ENCODE measurements at regions not wholly inside any gene's neighbourhood (a gene's known extent, or its start where the extent isn't known, plus 50 kb on each side); places are given as distances from the start of the nearest gene placed in this dataset.
"Not testable (repeated sequence)": the region's sequence is repeated elsewhere in the genome, so short reads cannot be mapped to it uniquely, and the experiment has no call there.

- no peak for DNase-seq (ENCODE audit: low spot score)
- Histone ChIP-seq H3K4me3 (no peak overlapping the region), H3K27ac (no peak overlapping the region)
- TF ChIP-seq, protein P1, sequence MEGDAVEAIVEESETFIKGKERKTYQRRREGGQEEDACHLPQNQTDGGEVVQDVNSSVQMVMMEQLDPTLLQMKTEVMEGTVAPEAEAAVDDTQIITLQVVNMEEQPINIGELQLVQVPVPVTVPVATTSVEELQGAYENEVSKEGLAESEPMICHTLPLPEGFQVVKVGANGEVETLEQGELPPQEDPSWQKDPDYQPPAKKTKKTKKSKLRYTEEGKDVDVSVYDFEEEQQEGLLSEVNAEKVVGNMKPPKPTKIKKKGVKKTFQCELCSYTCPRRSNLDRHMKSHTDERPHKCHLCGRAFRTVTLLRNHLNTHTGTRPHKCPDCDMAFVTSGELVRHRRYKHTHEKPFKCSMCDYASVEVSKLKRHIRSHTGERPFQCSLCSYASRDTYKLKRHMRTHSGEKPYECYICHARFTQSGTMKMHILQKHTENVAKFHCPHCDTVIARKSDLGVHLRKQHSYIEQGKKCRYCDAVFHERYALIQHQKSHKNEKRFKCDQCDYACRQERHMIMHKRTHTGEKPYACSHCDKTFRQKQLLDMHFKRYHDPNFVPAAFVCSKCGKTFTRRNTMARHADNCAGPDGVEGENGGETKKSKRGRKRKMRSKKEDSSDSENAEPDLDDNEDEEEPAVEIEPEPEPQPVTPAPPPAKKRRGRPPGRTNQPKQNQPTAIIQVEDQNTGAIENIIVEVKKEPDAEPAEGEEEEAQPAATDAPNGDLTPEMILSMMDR (IDR thresholded peaks at IDR 0.05): no peak
Observed at GRCh38 chr1:5731110-5731423, 261.2 kb downstream of the NPHP4 start.

DNA sequence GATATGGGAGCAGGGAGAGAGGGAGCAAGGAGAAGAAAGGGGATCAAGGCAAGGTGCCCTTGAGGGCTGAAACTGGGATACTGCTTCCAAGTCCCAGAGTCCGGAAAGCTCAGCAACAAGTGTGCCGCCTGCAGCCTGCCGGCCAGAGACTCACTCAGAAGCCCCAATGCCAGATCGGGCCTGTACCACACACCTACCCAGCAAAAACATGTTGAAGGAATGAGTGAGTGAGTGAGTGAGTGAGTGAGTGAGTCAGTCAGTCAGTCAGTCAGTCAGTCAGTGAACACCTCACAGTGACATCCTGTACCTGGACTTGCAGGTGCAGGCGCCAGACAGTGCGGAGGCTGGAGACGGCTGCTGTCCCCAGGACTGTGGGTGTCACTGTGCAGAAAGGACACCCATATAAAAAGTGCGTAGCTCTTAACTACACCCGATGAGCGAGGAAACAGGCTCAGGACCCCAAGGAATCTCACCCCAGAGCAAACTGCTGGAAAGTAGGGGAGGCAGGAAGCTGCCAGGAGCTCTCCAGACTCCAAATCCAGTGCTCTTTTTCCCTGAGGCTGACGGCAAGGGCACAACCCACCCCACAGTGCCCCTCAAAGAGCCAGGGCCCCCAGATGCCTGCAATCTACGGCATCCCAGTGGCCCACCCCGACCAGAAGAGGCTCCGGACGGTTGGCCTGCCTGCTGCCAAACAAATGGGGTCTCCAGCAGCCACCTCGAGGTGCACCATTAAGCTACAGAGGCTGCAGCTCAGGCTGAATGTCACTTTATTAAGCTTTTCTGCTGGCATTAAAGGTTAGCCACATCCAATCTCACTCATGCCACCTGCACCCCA is 261.7 kb downstream of the NPHP4 start:
- no peak overlapping the region for H3K27ac ChIP-seq
- no peak for DNase-seq (ENCODE audit: low spot score)
- no peak overlapping the region for H3K4me3 ChIP-seq
- TF ChIP-seq, protein P1 (IDR thresholded peaks at IDR 0.05): no peak

DNA sequence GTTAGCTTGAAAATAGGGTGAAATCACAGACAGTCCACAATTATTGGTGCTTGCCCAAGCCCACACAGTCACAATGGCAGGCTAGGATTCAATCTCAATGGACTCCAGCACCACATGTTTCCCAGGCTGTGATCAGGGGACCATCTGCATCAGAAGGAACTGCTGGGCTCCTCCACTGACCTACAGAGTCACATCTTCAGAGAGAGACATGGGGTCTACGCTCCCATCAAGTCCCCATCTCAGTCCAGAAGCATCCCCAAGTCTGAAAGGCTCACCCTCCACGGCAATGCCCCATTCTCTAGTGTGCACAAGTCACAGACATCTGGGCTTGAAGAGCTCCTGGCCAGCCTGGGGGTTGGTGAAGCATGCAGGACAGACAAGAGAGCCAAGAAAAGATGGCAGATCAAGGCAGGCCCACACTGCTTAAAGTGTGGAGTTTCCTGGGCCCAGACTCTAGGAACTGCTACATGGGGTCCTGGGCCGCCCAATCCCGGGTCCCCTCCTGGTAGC is 262.5 kb downstream of the NPHP4 start:
- TF ChIP-seq, protein P1 (IDR thresholded peaks at IDR 0.05): no peak
- Histone ChIP-seq H3K4me3 (no peak overlapping the region), H3K27ac (no peak overlapping the region)
- no peak for DNase-seq (ENCODE audit: low spot score)

DNA sequence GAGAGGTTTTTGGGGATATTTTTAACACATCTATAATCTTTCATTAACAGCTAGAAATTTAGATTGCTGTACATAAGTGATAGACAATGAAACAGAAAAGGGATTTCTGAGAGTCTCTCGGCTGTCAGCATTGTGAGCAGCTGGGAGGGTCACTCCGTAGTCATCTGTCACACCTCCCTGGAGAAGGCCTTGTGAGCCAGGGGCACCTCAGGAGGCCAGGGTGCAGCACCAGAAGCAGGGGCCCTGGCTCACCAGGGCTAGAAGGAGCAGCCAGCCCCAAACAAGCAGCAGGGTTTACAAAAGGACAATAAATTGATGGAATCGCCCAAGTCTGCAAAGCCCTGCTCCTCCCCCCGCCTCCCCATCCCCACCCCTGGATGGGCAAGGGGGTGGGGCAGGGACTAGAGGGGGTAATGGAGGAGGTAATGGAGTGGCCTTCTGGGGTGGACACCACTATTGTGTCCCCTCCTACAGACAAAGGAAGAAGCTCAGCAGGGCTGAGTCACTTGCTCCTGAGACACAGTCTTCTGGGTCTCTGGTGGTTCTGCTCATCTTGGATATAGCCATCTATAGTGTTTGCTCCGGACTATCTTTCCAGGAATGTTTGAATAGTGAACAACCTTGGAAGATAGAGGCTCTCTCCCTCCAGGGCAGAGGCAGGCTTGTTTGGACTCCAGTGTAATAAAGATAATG is 263.4 kb downstream of the NPHP4 start:
- DNase-seq (ENCODE audit: low spot score): no peak
- H3K4me3 ChIP-seq: no peak overlapping the region
- TF ChIP-seq, protein P1 (IDR thresholded peaks at IDR 0.05): no peak
- H3K27ac ChIP-seq: no peak overlapping the region

DNA sequence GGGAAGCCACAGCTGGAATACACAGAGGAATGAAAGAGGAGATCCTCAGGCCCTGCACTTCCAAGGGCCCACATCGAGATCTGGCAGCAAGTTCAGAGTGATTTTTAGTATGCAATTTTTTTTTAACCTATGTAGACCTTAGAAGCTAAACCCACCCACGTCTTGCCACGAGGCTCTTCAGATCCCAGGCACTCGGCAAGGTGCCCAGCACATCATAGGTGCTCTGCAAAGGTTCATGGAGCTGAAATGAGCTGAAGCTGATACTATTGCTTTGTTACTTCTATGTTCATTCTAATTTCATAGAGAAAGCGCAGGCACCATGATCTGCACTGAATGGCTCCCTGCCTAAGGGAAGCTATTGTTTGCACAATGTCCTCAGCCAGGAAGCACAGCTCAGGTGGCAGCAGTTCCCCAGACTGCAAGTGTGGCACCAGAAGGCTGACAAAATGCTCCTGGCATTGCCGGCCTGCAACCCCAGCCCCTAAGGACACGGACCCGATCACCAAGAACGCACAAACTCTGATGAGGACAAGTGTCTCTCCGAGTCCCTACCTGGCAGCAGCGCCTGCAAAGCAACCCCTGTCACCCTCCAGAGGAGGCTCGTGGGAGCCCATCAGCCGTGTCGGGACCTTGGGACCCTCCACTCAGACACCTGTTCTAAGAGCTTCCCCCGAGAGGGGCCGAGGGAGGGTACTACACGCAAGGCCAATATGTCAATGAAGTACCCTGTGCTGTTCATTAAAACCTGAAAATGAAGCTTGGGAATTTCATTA is 264.2 kb downstream of the NPHP4 start:
- H3K27ac ChIP-seq: no peak overlapping the region
- TF ChIP-seq, protein P1 (IDR thresholded peaks at IDR 0.05): no peak
- DNase-seq (ENCODE audit: low spot score): no peak
- H3K4me3 ChIP-seq: no peak overlapping the region

DNA sequence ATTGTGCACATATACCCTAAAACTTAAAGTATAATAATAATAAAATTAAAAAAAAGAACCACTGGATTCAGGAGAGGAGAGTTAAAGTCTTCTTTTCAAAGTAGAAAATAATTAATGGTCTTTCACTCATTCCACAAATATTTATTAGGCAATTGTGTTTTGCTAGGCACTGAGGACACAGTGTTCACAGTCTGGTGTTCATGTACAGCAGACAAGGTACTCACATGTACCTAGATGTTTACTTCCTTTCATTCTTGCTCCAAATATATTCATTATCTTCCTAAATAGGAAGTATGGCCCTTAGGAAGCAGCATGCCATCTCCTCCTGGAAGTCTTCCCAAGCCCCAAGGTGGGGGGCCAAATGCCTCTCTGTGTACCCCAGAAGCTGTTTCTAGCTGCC is 265.0 kb downstream of the NPHP4 start:
- Histone ChIP-seq H3K4me3 (no peak overlapping the region), H3K27ac (no peak overlapping the region)
- TF ChIP-seq, protein P1 (IDR thresholded peaks at IDR 0.05): no peak
- DNase-seq (ENCODE audit: low spot score): no peak

GRCh38 chr1:5726586-5727184 is 265.5 kb downstream of the NPHP4 start:
- H3K4me3 ChIP-seq; DNase-seq (ENCODE audit: low spot score); H3K27ac ChIP-seq: not testable (repeated sequence)
